SH-SY5Y (cell line): ENCODE measurements at regions not wholly inside any gene's neighbourhood (a gene's known extent, or its start where the extent isn't known, plus 50 kb on each side); places are given as distances from the start of the nearest gene placed in this dataset.

Source experiments
- GATA2 ChIP-seq: IDR thresholded peaks from 2 replicates; pipeline ENCODE4 v1.6.1; 2011; ENCODE audit warnings: mild to moderate bottlenecking, low read depth, low read length
- GATA3 ChIP-seq: IDR thresholded peaks from 2 replicates; pipeline ENCODE4 v1.6.1; 2011; ENCODE audit warnings: low read depth, mild to moderate bottlenecking, low read length, moderate library complexity

- TF ChIP-seq GATA2 (no peak), GATA3 (no peak)
Observed at GRCh38 chr3:150129166-150129565, 158.5 kb upstream of the PFN2 start.
